ENCODE measurements at regions not wholly inside any gene's neighbourhood (a gene's known extent, or its start where the extent isn't known, plus 50 kb on each side); places are given as distances from the start of the nearest gene placed in this dataset.

DNA sequence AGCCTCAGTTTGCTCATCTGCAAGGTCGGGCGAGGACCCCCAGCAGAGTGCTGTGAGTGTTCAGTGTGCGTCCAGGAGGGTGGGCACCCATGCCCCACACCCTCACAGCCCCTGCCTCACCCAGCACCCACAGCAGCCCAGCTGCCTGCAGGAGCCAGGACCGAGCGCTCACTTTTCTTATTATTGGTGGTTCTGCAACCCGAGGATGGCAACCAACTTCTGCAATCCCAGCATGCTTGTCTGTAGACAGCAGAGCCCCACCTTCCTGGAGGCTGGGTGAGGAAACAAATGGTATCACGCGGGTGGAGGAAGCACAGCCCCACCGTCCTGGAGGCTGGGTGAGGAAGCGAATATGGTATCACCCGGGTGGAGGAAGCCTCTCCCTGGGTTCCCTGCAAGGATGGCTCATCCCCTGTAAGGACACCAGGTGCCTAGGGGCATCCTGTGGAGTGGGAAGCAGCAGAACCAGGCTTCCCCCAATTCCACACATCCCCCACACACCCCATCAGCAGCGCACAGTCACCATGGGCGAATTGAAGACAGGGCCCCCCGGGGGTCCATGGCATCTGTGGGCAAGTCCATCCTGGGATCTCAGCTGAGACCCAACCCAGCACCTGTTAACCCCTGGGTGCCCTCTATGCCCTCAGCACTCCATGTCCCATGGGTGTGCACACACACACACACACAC, 220.5 kb upstream of the RAB6C start:
- Histone ChIP-seq H3K9me3 (no peaks in the 10 kb centered on the region), H3K27ac (peak overlapping the region in 1 of 4 donors; percentile 33), H3K36me3 (no peaks in the 10 kb centered on the region), H3K27me3 (no peaks in the 10 kb centered on the region), H3K4me3 (peak overlapping the region; percentile 9 to 44 (median 32)), H3K4me1 (peaks cover 0 to 4% of the 10 kb centered on the region in 2 donors)
- in situ Hi-C loops (cut with MboI; ENCODE audit: low sequenced_read_pairs in 4 of 4) = no loop called here
- peak; percentile 16 to 30 for DNase-seq
- intact Hi-C loops (cut with DNase I; ENCODE audit: low total_unique reads) = no loop called here
- TF ChIP-seq, protein P1, sequence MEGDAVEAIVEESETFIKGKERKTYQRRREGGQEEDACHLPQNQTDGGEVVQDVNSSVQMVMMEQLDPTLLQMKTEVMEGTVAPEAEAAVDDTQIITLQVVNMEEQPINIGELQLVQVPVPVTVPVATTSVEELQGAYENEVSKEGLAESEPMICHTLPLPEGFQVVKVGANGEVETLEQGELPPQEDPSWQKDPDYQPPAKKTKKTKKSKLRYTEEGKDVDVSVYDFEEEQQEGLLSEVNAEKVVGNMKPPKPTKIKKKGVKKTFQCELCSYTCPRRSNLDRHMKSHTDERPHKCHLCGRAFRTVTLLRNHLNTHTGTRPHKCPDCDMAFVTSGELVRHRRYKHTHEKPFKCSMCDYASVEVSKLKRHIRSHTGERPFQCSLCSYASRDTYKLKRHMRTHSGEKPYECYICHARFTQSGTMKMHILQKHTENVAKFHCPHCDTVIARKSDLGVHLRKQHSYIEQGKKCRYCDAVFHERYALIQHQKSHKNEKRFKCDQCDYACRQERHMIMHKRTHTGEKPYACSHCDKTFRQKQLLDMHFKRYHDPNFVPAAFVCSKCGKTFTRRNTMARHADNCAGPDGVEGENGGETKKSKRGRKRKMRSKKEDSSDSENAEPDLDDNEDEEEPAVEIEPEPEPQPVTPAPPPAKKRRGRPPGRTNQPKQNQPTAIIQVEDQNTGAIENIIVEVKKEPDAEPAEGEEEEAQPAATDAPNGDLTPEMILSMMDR (IDR thresholded peaks at IDR 0.05 in 4 of 5, conservative IDR thresholded peaks at IDR 0.05 in 1 of 5) = no peak
- TF ChIP-seq POLR2A (IDR thresholded peaks at IDR 0.05) = no peak
- peak in 1 of 2 donors; percentile 48 for ATAC-seq

DNA sequence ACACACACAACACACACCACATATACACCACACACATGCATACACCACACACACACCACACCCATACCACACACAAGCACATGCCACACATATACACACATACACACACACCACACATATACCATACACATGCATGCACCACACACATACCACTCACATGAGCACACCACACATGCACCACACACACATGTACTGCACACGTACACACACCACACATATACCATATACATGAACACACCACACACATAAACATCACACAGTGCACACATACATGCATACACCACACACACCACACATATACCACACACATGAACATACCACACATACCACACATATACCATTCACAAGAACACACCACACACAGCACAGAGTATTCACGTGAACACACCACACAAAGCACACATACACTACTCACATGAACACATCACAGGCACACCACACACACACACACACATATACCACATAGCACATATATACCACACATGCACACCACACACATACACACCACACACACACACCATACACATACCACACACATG, 219.9 kb upstream of the RAB6C start:
- in situ Hi-C loops (cut with MboI; ENCODE audit: low sequenced_read_pairs in 4 of 4) (no loop called here), intact Hi-C loops (cut with DNase I; ENCODE audit: low total_unique reads) (no loop called here)
- no peaks in the 10 kb centered on the region for H3K36me3 ChIP-seq
- no peak for ATAC-seq
- TF ChIP-seq, protein P1 (IDR thresholded peaks at IDR 0.05 in 4 of 5, conservative IDR thresholded peaks at IDR 0.05 in 1 of 5) = no peak
- no peak for TF ChIP-seq POLR2A (IDR thresholded peaks at IDR 0.05)
- H3K27ac ChIP-seq = no peak overlapping the region
- peaks cover 0 to 4% of the 10 kb centered on the region in 2 donors for H3K4me1 ChIP-seq
- H3K27me3 ChIP-seq = no peaks in the 10 kb centered on the region
- no peak overlapping the region for H3K4me3 ChIP-seq
- no peak for DNase-seq
- no peaks in the 10 kb centered on the region for H3K9me3 ChIP-seq

DNA sequence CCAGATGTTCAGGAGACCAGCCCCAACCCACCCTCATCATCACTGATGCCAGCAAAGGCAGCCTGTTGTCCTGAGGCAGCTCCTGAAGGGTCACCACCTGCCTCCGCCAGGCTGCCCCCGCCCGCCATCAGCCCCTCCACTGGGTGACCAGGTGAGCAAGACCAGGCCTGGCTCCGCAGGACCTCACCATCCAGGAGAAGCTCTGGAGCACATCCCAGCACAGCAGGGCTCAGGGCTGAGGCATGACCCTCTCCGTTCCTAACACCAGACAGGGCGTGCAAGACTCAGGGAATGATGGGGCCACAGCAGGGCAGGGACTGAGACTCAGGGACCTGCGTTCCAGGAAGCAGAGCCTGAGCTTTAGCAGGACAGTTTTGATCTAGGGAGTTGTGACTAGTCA, 218.8 kb upstream of the RAB6C start:
- in situ Hi-C loops (cut with MboI; ENCODE audit: low sequenced_read_pairs in 4 of 4) (no loop called here), intact Hi-C loops (cut with DNase I; ENCODE audit: low total_unique reads) (no loop called here)
- TF ChIP-seq POLR2A (IDR thresholded peaks at IDR 0.05) = no peak
- TF ChIP-seq, protein P1 (IDR thresholded peaks at IDR 0.05 in 4 of 5, conservative IDR thresholded peaks at IDR 0.05 in 1 of 5) = no peak
- Histone ChIP-seq H3K9me3 (no peaks in the 10 kb centered on the region), H3K27me3 (no peaks in the 10 kb centered on the region), H3K36me3 (no peaks in the 10 kb centered on the region), H3K4me1 (peaks cover 0 to 4% of the 10 kb centered on the region in 2 donors), H3K4me3 (no peak overlapping the region), H3K27ac (no peak overlapping the region)
- ATAC-seq (no peak), DNase-seq (no peak)

DNA sequence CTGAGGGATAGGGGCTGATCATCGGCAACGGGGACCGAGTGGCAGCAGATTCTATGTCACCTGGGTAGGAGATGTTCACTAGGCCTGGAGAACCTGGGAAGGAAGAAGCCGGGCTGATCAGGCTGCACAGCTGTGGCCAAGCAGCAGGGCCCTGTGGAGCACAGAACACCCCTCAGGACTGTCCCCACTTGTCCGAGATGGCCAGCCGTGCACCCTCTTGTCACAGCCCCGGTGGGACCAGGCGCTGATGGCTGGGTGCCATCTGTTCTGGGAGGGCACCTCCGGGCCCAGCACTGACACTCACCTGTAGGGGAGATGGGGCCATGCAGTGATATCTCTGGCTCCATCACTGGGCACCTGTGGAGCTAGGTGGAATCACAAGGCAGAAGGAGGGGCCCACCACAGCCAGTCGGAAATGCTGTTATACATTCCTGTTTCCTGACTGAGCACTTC, 217.9 kb upstream of the RAB6C start:
- intact Hi-C loops (cut with DNase I; ENCODE audit: low total_unique reads) (no loop called here), in situ Hi-C loops (cut with MboI; ENCODE audit: low sequenced_read_pairs in 4 of 4) (no loop called here)
- Histone ChIP-seq H3K27me3 (no peaks in the 10 kb centered on the region), H3K27ac (no peak overlapping the region), H3K4me3 (no peak overlapping the region), H3K36me3 (no peaks in the 10 kb centered on the region), H3K9me3 (no peaks in the 10 kb centered on the region), H3K4me1 (peaks cover 0 to 4% of the 10 kb centered on the region in 2 donors)
- DNase-seq (no peak), ATAC-seq (no peak)
- no peak for TF ChIP-seq POLR2A (IDR thresholded peaks at IDR 0.05)
- TF ChIP-seq, protein P1 (IDR thresholded peaks at IDR 0.05 in 4 of 5, conservative IDR thresholded peaks at IDR 0.05 in 1 of 5) = no peak
